ENCODE measurements at regions not wholly inside any gene's neighbourhood (a gene's known extent, or its start where the extent isn't known, plus 50 kb on each side); places are given as distances from the start of the nearest gene placed in this dataset.
"Not testable (repeated sequence)": the region's sequence is repeated elsewhere in the genome, so short reads cannot be mapped to it uniquely, and the experiment has no call there.

- Histone ChIP-seq H3K27ac (ENCODE audit: low read depth in 2 of 2, low read length in 1 of 2) (no peak overlapping the region), H3K9ac (no peak overlapping the region), H3K4me3 (ENCODE audit: low read depth in 2 of 2, low read length in 1 of 2) (no peak overlapping the region), H2AFZ (ENCODE audit: low read depth) (no peak overlapping the region), H3K27me3 (ENCODE audit: insufficient read depth) (no peaks in the 10 kb centered on the region), H3K9me2 (no peaks in the 10 kb centered on the region), H4K20me1 (ENCODE audit: insufficient read depth) (no peaks in the 10 kb centered on the region), H3K79me2 (ENCODE audit: insufficient read depth) (no peaks in the 10 kb centered on the region), H3K4me2 (no peak overlapping the region), H3F3A (replicated peaks; ENCODE audit: insufficient read depth) (no peaks in the 10 kb centered on the region), H3K9me3 (no peaks in the 10 kb centered on the region), H3K4me1 (ENCODE audit: control insufficient read depth in 1 of 2, insufficient read depth in 2 of 2, low read depth in 1 of 2, low read length in 1 of 2) (no peaks in the 10 kb centered on the region), H3K36me3 (replicated peaks in 1 of 2; ENCODE audit: control insufficient read depth in 1 of 2, insufficient read depth in 2 of 2, low read length in 1 of 2) (no peaks in the 10 kb centered on the region)
- ChIA-PET POLR2A (no interaction called here), CTCF (no interaction called here)
- TF ChIP-seq RAD21 (IDR thresholded peaks at IDR 0.05; ENCODE audit: low read length) (no peak), USF2 (IDR thresholded peaks at IDR 0.05; ENCODE audit: borderline replicate concordance, low read depth, low read length) (no peak), FOXJ3 (CRISPR knock-in tag; IDR thresholded peaks at IDR 0.05) (no peak)
- 12% methylated on average over 2 of the region's 2 CpGs for WGBS (ENCODE audit: low lambda C conversion rate)
- DNase-seq: no peak
These were observed 841.9 kb downstream of the TRAM1L1 start for GRCh38 chr4:116243431-116243830.

GRCh38 chr4:116233971-116234370 lies 851.4 kb downstream of the TRAM1L1 start:
- no peak overlapping the region for H3K9ac ChIP-seq
- H3K4me3 ChIP-seq (ENCODE audit: low read depth in 2 of 2, low read length in 1 of 2): no peak overlapping the region
- H3K27ac ChIP-seq (ENCODE audit: low read depth in 2 of 2, low read length in 1 of 2): no peak overlapping the region
- no peaks in the 10 kb centered on the region for H3F3A ChIP-seq (replicated peaks; ENCODE audit: insufficient read depth)
- no peaks in the 10 kb centered on the region for H4K20me1 ChIP-seq (ENCODE audit: insufficient read depth)
- no peak overlapping the region for H2AFZ ChIP-seq (ENCODE audit: low read depth)
- no peaks in the 10 kb centered on the region for H3K4me1 ChIP-seq (ENCODE audit: control insufficient read depth in 1 of 2, insufficient read depth in 2 of 2, low read depth in 1 of 2, low read length in 1 of 2)
- POLR2A ChIA-PET: no interaction called here
- no peaks in the 10 kb centered on the region for H3K79me2 ChIP-seq (ENCODE audit: insufficient read depth)
- no peaks in the 10 kb centered on the region for H3K36me3 ChIP-seq (replicated peaks in 1 of 2; ENCODE audit: control insufficient read depth in 1 of 2, insufficient read depth in 2 of 2, low read length in 1 of 2)
- no peak for DNase-seq
- CTCF ChIA-PET: no interaction called here
- H3K27me3 ChIP-seq (ENCODE audit: insufficient read depth): no peaks in the 10 kb centered on the region
- no peak overlapping the region for H3K4me2 ChIP-seq
- no peaks in the 10 kb centered on the region for H3K9me3 ChIP-seq
- TF ChIP-seq FOSL2 (IDR thresholded peaks at IDR 0.05; ENCODE audit: borderline replicate concordance, low read depth): no peak
- no peak for TF ChIP-seq USF2 (IDR thresholded peaks at IDR 0.05; ENCODE audit: borderline replicate concordance, low read depth, low read length)
- TF ChIP-seq MAX (IDR thresholded peaks at IDR 0.05; ENCODE audit: low read depth): no peak
- TF ChIP-seq MXI1 (IDR thresholded peaks at IDR 0.05; ENCODE audit: low read depth, low read length): no peak
- no peak for TF ChIP-seq ELF1 (IDR thresholded peaks at IDR 0.05)
- TF ChIP-seq SIN3A (IDR thresholded peaks at IDR 0.05; ENCODE audit: borderline replicate concordance, low read depth, low read length): no peak
- no peak for TF ChIP-seq NFIC (IDR thresholded peaks at IDR 0.05; ENCODE audit: borderline replicate concordance)
- no peak for TF ChIP-seq TAF1 (IDR thresholded peaks at IDR 0.05; ENCODE audit: borderline replicate concordance, low read depth, low read length)
- no peak for TF ChIP-seq CTCF (IDR thresholded peaks at IDR 0.05)
- TF ChIP-seq JUND (IDR thresholded peaks at IDR 0.05): no peak
- no peak for TF ChIP-seq FOXM1 (IDR thresholded peaks at IDR 0.05; ENCODE audit: low read depth)
- TF ChIP-seq REST (IDR thresholded peaks at IDR 0.05; ENCODE audit: low read depth, low read length): no peak
- no peaks in the 10 kb centered on the region for H3K9me2 ChIP-seq

GRCh38 chr4:116231999-116232398 lies 853.4 kb downstream of the TRAM1L1 start:
- H3K9me3 ChIP-seq; CTCF ChIA-PET; H3K4me3 ChIP-seq (ENCODE audit: low read depth in 2 of 2, low read length in 1 of 2); H3K9me2 ChIP-seq; H3K4me1 ChIP-seq (ENCODE audit: control insufficient read depth in 1 of 2, insufficient read depth in 2 of 2, low read depth in 1 of 2, low read length in 1 of 2); H2AFZ ChIP-seq (ENCODE audit: low read depth); DNase-seq; POLR2A ChIA-PET; H3K9ac ChIP-seq; H3K4me2 ChIP-seq; H3K79me2 ChIP-seq (ENCODE audit: insufficient read depth); H3K36me3 ChIP-seq (replicated peaks in 1 of 2; ENCODE audit: control insufficient read depth in 1 of 2, insufficient read depth in 2 of 2, low read length in 1 of 2); H4K20me1 ChIP-seq (ENCODE audit: insufficient read depth); H3F3A ChIP-seq (replicated peaks; ENCODE audit: insufficient read depth); H3K27me3 ChIP-seq (ENCODE audit: insufficient read depth); H3K27ac ChIP-seq (ENCODE audit: low read depth in 2 of 2, low read length in 1 of 2): not testable (repeated sequence)
- 68% methylated on average over 4 of the region's 4 CpGs for WGBS (ENCODE audit: low lambda C conversion rate)
